Smooth muscle cell (in vitro differentiated cells): ENCODE measurements at regions not wholly inside any gene's neighbourhood (a gene's known extent, or its start where the extent isn't known, plus 50 kb on each side); places are given as distances from the start of the nearest gene placed in this dataset.

ENCODE experiments used
- DNase-seq: peaks from one replicate; lab custom pipeline; 2025; ENCODE audit not compliant: unreplicated experiment; lab: John Stamatoyannopoulos, UW
- H2AFZ ChIP-seq: fragments of 200-600 bp; sonication (generic); 2 replicates; pipeline ENCODE4 v1.6.0; 2016; ENCODE audit warnings: antibody characterized with exemption, low read depth, mild to moderate bottlenecking
- H3F3A ChIP-seq: fragments of 200-600 bp; sonication (generic); 2 replicates; pipeline ENCODE4 v1.6.0; 2017; ENCODE audit warnings: antibody characterized with exemption, low read depth
- H3K27ac ChIP-seq: fragments of 200-600 bp; sonication (generic); 2 replicates; pipeline ENCODE4 v1.5.1; 2016; ENCODE audit warnings: low read depth, mild to moderate bottlenecking
- H3K27me3 ChIP-seq: fragments of 200-600 bp; sonication (generic); 2 replicates; pipeline ENCODE4 v1.6.1; 2016; ENCODE audit warnings: low read depth, mild to moderate bottlenecking
- H3K36me3 ChIP-seq: fragments of 200-600 bp; sonication (generic); 2 replicates; pipeline ENCODE4 v1.5.1; 2016; ENCODE audit warnings: low read depth
- H3K4me1 ChIP-seq: fragments of 200-600 bp; sonication (generic); 2 replicates; pipeline ENCODE4 v1.5.1; 2016; ENCODE audit warnings: low read depth
- H3K4me2 ChIP-seq: fragments of 200-600 bp; sonication (generic); 2 replicates; pipeline ENCODE4 v1.6.0; 2016; ENCODE audit warnings: mild to moderate bottlenecking
- H3K4me3 ChIP-seq: fragments of 200-600 bp; sonication (generic); 2 replicates; pipeline ENCODE4 v1.5.1; 2016; ENCODE audit warnings: mild to moderate bottlenecking
- H3K79me2 ChIP-seq: fragments of 200-600 bp; sonication (generic); 2 replicates; pipeline ENCODE4 v1.6.0; 2016; ENCODE audit warnings: low read depth, mild to moderate bottlenecking
- H3K9ac ChIP-seq: fragments of 200-600 bp; sonication (generic); 2 replicates; pipeline ENCODE4 v1.6.0; 2016; ENCODE audit warnings: low read depth
- H3K9me3 ChIP-seq: fragments of 200-600 bp; sonication (generic); replicated peaks from 2 replicates; pipeline ENCODE4 v1.5.1; 2016; ENCODE audit warnings: low read depth
- H4K20me1 ChIP-seq: fragments of 200-600 bp; sonication (generic); 2 replicates; pipeline ENCODE4 v1.6.0; 2016; ENCODE audit warnings: low read depth
- CTCF ChIP-seq: fragments of 200-600 bp; sonication (generic); IDR thresholded peaks from 2 replicates; pipeline ENCODE4 v1.5.1; 2017; ENCODE audit warnings: borderline replicate concordance, mild to moderate bottlenecking, antibody characterized with exemption; ENCODE audit not compliant: insufficient read depth, poor library complexity, severe bottlenecking
- WGBS: methylation state at CpG from one replicate; pipeline ENCODE4 v1.1.7; 2016; ENCODE audit warnings: low lambda C conversion rate; 5-methylcytosine and 5-hydroxymethylcytosine counted together

- no peaks in the 10 kb centered on the region for H3K36me3 ChIP-seq
These were observed 148.9 kb upstream of the TSHZ2 start for GRCh38 chr20:52823303-52823702.

GRCh38 chr20:52820641-52821292, 151.4 kb upstream of the TSHZ2 start:
- Histone ChIP-seq H3K79me2 (no peaks in the 10 kb centered on the region), H3K4me1 (no peaks in the 10 kb centered on the region), H3K27me3 (peaks cover 12% of the 10 kb centered on the region), H3F3A (no peaks in the 10 kb centered on the region), H2AFZ (no peak overlapping the region), H3K36me3 (no peaks in the 10 kb centered on the region), H3K9ac (no peak overlapping the region), H3K4me2 (no peak overlapping the region), H3K4me3 (no peak overlapping the region), H3K9me3 (no peaks in the 10 kb centered on the region), H3K27ac (no peak overlapping the region), H4K20me1 (no peaks in the 10 kb centered on the region)
- TF ChIP-seq CTCF: no peak
- no peak for DNase-seq
- WGBS: 96% methylated on average over 9 of the region's 9 CpGs

More at GRCh38 chr20:52823303-52823702, 148.9 kb upstream of the TSHZ2 start:
- no peak for TF ChIP-seq CTCF
- Histone ChIP-seq H3K9ac (no peak overlapping the region), H3K79me2 (no peaks in the 10 kb centered on the region), H3K27ac (no peak overlapping the region), H3K4me2 (no peak overlapping the region), H4K20me1 (no peaks in the 10 kb centered on the region), H3K27me3 (peaks cover 12% of the 10 kb centered on the region), H2AFZ (no peak overlapping the region), H3F3A (no peaks in the 10 kb centered on the region), H3K4me3 (no peak overlapping the region), H3K9me3 (no peaks in the 10 kb centered on the region), H3K4me1 (no peaks in the 10 kb centered on the region)
- no peak for DNase-seq
- 76% methylated on average over 2 of the region's 2 CpGs for WGBS

GRCh38 chr20:52818491-52818890, 153.7 kb upstream of the TSHZ2 start:
- H3K27ac ChIP-seq: no peak overlapping the region
- no peaks in the 10 kb centered on the region for H3K36me3 ChIP-seq
- no peak for TF ChIP-seq CTCF
- no peak overlapping the region for H3K4me3 ChIP-seq
- no peaks in the 10 kb centered on the region for H3K79me2 ChIP-seq
- H2AFZ ChIP-seq: no peak overlapping the region
- H3K4me2 ChIP-seq: no peak overlapping the region
- no peak overlapping the region for H3K9ac ChIP-seq
- no peaks in the 10 kb centered on the region for H3K4me1 ChIP-seq
- no peak for DNase-seq
- 93% methylated on average over 5 of the region's 5 CpGs for WGBS
- peaks cover 8% of the 10 kb centered on the region for H3K27me3 ChIP-seq
- H3F3A ChIP-seq: no peaks in the 10 kb centered on the region
- H3K9me3 ChIP-seq: no peaks in the 10 kb centered on the region
- no peaks in the 10 kb centered on the region for H4K20me1 ChIP-seq

GRCh38 chr20:52817981-52818380, 154.2 kb upstream of the TSHZ2 start:
- Histone ChIP-seq H3K27ac (no peak overlapping the region), H3K4me2 (no peak overlapping the region), H4K20me1 (no peaks in the 10 kb centered on the region), H2AFZ (no peak overlapping the region), H3K4me1 (no peaks in the 10 kb centered on the region), H3K36me3 (no peaks in the 10 kb centered on the region), H3K9me3 (no peaks in the 10 kb centered on the region), H3F3A (no peaks in the 10 kb centered on the region), H3K27me3 (peaks cover 7% of the 10 kb centered on the region), H3K4me3 (no peak overlapping the region), H3K79me2 (no peaks in the 10 kb centered on the region), H3K9ac (no peak overlapping the region)
- no peak for DNase-seq
- 94% methylated on average over 3 of the region's 3 CpGs for WGBS
- no peak for TF ChIP-seq CTCF
